ENCODE measurements at regions not wholly inside any gene's neighbourhood (a gene's known extent, or its start where the extent isn't known, plus 50 kb on each side); places are given as distances from the start of the nearest gene placed in this dataset.

GRCh38 chr1:30519201-30519763, 204.1 kb downstream of the MATN1 start:
- Histone ChIP-seq H3K36me3 (ENCODE audit: control insufficient read depth in 4 of 4, insufficient read depth in 3 of 4, low read depth in 1 of 4, low read length in 3 of 4) (no peaks in the 10 kb centered on the region), H3K4me1 (ENCODE audit: control insufficient read depth in 4 of 4, insufficient read depth in 4 of 4, low read length in 3 of 4) (peaks cover 4 to 19% (median 14%) of the 10 kb centered on the region in 4 donors), H3K27me3 (ENCODE audit: control insufficient read depth in 4 of 4, insufficient read depth in 4 of 4, low read length in 3 of 4) (no peaks in the 10 kb centered on the region), H3K9ac (ENCODE audit: low read depth in 1 of 2, low read length in 2 of 2) (no peak overlapping the region), H3K27ac (ENCODE audit: low read depth in 1 of 2, low read length in 2 of 2) (no peak overlapping the region), H3K9me3 (ENCODE audit: control insufficient read depth in 4 of 4, low read length in 3 of 4) (no peaks in the 10 kb centered on the region), H3K4me3 (ENCODE audit: low read depth in 1 of 3, low read length in 3 of 3) (no peak overlapping the region)
- 73% methylated on average over 4 of the region's 4 CpGs for WGBS
- DNase-seq (ENCODE audit: low spot score) = no peak
- TF ChIP-seq RXRA (IDR thresholded peaks at IDR 0.05) (no peak), FOXA2 (IDR thresholded peaks at IDR 0.05) (no peak), TAF1 (conservative IDR thresholded peaks at IDR 0.05) (no peak), REST (IDR thresholded peaks at IDR 0.05) (no peak), ATF3 (IDR thresholded peaks at IDR 0.05) (no peak), NR2F2 (IDR thresholded peaks at IDR 0.05) (no peak), HNF4G (IDR thresholded peaks at IDR 0.05) (no peak), YY1 (IDR thresholded peaks at IDR 0.05) (no peak), RAD21 (IDR thresholded peaks at IDR 0.05) (no peak), MAX (IDR thresholded peaks at IDR 0.05) (no peak), ZBTB33 (IDR thresholded peaks at IDR 0.05) (no peak), SP1 (IDR thresholded peaks at IDR 0.05) (no peak), GABPA (IDR thresholded peaks at IDR 0.05 in 1 of 2, conservative IDR thresholded peaks at IDR 0.05 in 1 of 2) (no peak), FOXA1 (IDR thresholded peaks at IDR 0.05) (no peak)

- H3K36me3 ChIP-seq (ENCODE audit: control insufficient read depth in 4 of 4, insufficient read depth in 3 of 4, low read depth in 1 of 4, low read length in 3 of 4) = no peaks in the 10 kb centered on the region
- H3K4me3 ChIP-seq (ENCODE audit: low read depth in 1 of 3, low read length in 3 of 3) = no peak overlapping the region
- H3K9me3 ChIP-seq (ENCODE audit: control insufficient read depth in 4 of 4, low read length in 3 of 4) = no peaks in the 10 kb centered on the region
- TF ChIP-seq HNF4A (conservative IDR thresholded peaks at IDR 0.05) (no peak), RAD21 (IDR thresholded peaks at IDR 0.05) (no peak), YY1 (IDR thresholded peaks at IDR 0.05) (no peak), NR2F2 (IDR thresholded peaks at IDR 0.05) (no peak), GABPA (IDR thresholded peaks at IDR 0.05 in 1 of 2, conservative IDR thresholded peaks at IDR 0.05 in 1 of 2) (no peak), EGR1 (IDR thresholded peaks at IDR 0.05; ENCODE audit: low read depth in 2 of 2) (no peak)
- H3K27me3 ChIP-seq (ENCODE audit: control insufficient read depth in 4 of 4, insufficient read depth in 4 of 4, low read length in 3 of 4) = no peaks in the 10 kb centered on the region
- peaks cover 4 to 19% (median 14%) of the 10 kb centered on the region in 4 donors for H3K4me1 ChIP-seq (ENCODE audit: control insufficient read depth in 4 of 4, insufficient read depth in 4 of 4, low read length in 3 of 4)
- no peak overlapping the region for H3K9ac ChIP-seq (ENCODE audit: low read depth in 1 of 2, low read length in 2 of 2)
- H3K27ac ChIP-seq (ENCODE audit: low read depth in 1 of 2, low read length in 2 of 2) = no peak overlapping the region
- no peak for DNase-seq (ENCODE audit: low spot score)
- 82% methylated on average over 3 of the region's 3 CpGs for WGBS
Measured at GRCh38 chr1:30518696-30519095, 204.7 kb downstream of the MATN1 start.
